Astrocyte of the hippocampus (primary cell): ENCODE measurements at regions not wholly inside any gene's neighbourhood (a gene's known extent, or its start where the extent isn't known, plus 50 kb on each side); places are given as distances from the start of the nearest gene placed in this dataset.
A peak's percentile ranks its signal among the peaks of the same experiment; 100 is the strongest.
"Not testable (repeated sequence)": the region's sequence is repeated elsewhere in the genome, so short reads cannot be mapped to it uniquely, and the experiment has no call there.

ENCODE experiments used
- DNase-seq: peaks from one replicate; pipeline ENCODE4 v3.0.0; 2011; ENCODE audit warnings: low read depth, low spot score

DNA sequence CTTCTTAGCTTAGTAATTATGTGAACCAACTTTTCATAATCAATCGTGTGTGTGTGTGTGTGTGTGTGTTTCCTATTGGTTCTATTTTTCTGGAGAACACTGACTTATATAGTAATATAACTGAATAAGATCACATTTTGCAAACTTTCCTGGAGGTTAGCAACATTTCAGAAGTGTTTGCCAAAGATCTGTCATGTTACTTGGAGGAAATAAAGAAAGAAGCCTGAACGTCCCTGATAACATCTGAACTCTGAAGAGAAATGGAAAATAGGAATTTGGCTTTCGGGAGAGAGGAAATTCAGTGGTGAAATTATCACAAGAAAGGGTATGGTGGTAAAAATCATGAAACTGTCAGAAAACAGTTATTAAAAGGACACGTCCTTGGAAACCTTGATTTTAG is 984.4 kb upstream of the AUTS2 start:
- peak; percentile 29 for DNase-seq

- DNase-seq = no peak
These were observed 978.7 kb upstream of the AUTS2 start for GRCh38 chr7:68619526-68619925.

DNA sequence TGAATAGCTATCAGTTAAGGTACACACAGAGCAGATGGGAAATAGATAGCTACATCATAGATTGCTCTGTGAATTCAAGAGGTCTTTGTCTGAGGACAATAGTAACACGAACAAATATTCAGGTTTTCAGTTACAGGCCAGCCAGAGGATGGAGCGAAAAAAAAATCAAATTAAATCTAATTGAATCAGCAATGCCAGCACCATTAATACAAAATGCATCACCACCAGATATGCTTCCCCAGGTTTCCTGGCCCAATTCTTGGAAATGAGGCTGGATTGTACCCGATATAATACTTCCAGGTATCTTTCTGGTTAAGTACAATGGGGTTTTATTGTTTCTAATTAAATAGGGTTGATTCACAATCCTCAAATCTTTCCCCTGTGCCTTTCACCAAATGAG is 975.8 kb upstream of the AUTS2 start:
- DNase-seq = no peak

GRCh38 chr7:68623030-68623429 is 975.2 kb upstream of the AUTS2 start:
- DNase-seq = no peak

DNA sequence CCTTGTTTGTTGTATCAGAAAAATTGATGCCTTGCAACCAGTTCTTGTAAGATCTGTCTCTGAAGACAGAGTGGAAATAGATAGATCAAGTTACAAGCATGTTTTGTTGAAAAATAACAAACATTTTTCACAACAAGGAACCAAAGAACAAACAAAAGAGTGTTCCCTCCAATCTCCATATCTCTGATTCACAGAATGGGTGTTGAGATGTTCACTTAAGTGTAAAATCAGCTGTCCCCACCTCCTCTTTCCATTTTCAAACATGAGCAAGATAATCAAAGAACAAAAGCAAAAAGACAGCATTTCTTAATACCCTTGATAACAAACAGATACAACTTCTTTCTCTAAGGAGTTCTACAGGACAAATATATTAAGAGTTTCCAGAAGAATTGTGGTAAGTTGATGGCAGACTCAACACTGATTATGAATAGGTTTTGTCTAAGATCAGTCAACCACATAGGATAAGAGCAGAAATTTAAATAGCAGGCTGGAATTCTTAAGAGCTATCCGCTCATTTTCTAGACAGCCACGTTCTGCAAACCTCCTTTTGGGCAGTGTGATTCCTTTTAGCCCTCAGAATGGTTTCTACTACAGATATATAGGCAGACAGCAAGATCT is 970.9 kb upstream of the AUTS2 start:
- DNase-seq = peak; percentile 27

GRCh38 chr7:68630914-68631313 is 967.4 kb upstream of the AUTS2 start:
- DNase-seq = not testable (repeated sequence)

- DNase-seq = no peak
These were observed 958.2 kb upstream of the AUTS2 start for GRCh38 chr7:68640103-68640502.

GRCh38 chr7:68642727-68643126 is 955.5 kb upstream of the AUTS2 start:
- DNase-seq = no peak

DNA sequence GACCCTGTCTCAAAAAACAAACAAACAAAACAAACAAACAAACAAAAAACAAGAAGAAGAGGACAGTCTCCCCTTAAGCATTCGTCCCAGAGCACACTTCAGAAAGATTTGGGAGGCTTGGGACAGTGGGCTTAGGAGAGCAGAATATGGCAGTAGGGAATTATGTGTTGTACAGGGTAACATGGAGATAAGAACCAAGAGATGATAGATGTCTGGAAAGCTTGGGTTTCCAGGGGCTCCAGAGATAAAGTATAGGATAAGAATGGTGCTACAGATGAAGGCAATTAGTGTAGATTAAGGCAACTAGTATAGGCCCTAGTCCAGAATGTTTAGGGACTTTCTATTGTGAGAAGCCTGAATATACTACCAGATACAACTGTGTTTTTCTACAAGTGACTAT is 934.9 kb upstream of the AUTS2 start:
- no peak for DNase-seq

DNA sequence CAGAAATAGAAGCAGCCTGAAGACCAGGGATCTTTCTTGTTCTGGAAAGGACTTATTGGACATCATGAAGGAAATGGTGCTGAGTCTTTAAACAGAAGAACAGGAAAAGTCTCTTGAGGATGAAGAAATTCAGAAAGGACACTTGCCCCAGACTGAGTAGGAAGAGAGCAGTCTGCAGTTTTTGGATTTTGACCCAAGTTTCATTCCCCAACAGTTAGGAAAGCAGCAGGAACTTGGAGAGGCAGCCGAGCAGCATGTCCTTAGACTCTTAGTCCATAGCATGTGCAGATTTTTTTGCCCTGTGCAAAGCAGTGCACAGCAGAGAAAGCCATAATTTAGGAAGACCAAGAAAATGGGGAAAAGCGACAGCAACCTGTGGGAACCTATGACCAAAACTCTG is 927.2 kb upstream of the AUTS2 start:
- DNase-seq = no peak

GRCh38 chr7:68671671-68672070 is 926.6 kb upstream of the AUTS2 start:
- no peak for DNase-seq

GRCh38 chr7:68674826-68675225 is 923.4 kb upstream of the AUTS2 start:
- DNase-seq = no peak

DNA sequence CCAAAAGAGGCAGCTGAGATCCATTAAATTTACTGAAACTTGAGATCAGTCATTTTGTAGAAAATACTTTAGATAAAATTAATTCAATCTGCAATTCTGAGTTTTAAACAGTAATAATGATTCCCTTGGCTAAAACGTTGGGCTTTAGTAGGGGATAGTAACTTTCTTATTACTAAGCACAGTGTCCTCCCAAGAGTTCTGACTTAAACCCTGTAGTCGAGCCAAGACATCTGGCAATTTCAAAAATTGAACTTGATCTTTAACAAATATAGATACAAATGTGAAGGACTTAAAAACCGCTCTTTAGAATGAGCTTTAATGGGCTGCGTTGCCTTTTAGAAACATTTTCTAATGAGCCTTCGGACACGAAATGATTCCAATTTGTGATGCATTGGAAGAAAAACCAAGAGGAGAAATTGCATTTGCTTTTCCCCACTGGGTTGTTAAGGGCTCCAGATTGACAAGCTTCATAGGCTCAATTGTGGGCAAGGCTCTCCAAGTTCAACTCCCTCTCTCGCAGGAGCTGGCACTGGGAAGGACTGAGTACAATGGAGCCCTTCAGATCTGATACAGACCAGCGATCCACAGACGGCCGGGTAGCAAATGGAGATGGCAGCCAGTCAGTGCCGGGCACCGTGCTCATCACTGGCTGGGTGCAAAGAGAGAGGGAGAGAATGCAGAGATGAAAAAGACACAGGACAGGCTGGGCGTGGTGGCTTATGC is 921.3 kb upstream of the AUTS2 start:
- no peak for DNase-seq

DNA sequence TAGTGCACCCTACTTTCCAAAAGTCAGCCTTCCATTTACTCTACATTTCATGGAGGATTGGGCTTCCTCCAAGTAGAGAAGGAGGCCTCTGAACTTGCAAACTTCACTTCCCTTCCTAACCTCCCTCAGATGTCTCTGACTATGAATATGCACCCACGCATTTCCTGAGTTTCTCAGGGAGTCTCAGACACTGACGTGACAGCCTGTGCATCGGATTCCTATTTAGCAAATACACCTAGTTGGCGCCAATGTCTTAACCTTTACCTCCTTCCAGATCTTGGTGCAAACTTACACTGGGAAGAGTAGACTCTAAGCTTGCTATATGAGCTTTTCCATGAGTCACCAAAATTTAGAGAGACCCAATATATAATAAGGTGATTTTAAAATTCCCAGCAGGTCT is 920.1 kb upstream of the AUTS2 start:
- no peak for DNase-seq

- no peak for DNase-seq
These were observed 918.6 kb upstream of the AUTS2 start for GRCh38 chr7:68679459-68680234.

GRCh38 chr7:68680235-68680872 is 917.9 kb upstream of the AUTS2 start:
- no peak for DNase-seq

- no peak for DNase-seq
These were observed 915.4 kb upstream of the AUTS2 start for GRCh38 chr7:68682910-68683309.

- peak; percentile 89 for DNase-seq
These were observed 913.9 kb upstream of the AUTS2 start for GRCh38 chr7:68684246-68684839.

DNA sequence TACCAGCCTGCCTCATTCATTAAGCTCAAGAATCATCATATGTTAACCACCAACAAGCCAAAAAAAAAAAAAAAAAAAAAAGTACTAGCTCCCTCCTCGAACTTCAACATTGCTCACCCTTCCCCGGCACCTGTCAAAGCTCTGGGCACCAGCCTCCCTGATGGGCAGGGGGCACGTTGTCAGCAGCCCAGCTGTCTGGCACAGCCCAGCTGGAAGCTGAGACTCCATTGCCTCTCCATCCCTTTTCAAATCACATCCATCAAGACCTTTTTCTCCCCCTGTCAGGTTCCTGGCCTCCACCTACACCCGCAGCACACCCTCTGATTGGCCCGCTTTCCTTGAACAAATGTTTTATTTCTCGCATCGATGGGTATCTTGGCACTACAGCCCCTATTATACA is 913.3 kb upstream of the AUTS2 start:
- peak; percentile 36 for DNase-seq

DNA sequence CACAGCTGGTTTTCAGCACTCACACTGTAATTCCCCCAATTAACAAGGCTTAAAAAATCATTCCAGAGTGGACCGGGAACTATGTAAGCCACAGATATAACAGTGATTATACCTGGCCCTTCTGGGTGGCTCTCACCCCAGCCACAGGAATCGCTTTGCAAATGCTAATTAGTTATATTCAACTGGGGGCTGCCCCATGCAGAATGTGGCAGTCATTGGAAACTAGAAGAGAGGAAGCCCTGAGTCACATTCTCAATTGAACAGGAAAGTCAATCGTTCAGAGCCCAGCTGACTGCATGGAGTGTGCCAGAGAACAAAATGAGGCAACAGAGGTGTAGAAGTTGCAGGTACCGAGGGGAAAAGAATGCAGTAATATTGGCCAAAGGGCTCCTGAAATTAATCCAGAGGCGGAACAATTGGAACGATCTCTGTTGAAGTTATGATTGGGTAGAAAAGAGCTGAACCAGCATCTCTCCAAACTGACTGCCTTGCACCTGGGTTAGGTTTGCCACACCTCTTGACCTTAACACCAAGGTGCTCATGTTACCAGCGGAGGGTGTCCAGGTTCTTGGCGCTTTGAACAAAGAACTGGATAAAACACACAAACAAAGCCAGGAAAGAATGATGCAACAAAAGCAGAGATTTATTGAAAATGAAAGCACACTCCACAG is 909.7 kb upstream of the AUTS2 start:
- DNase-seq = peak; percentile 82

DNA sequence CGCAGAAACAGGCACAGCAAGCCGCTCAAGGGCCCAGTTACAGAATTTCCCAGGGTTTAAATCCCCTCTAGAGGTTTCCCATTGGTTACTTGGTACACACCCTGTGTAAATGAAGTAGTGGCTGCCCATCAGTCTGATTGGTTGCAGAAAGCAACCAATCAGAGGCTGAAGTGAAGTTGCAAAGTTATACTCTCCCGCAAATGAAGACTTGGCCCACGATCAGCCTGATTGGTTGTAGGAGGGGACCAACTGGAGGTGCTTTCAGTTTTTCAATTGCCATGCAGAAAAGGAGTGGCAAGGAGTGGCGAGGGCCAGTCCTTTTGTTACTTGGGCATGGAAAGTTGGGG is 909.2 kb upstream of the AUTS2 start:
- no peak for DNase-seq
